ENCODE measurements at regions not wholly inside any gene's neighbourhood (a gene's known extent, or its start where the extent isn't known, plus 50 kb on each side); places are given as distances from the start of the nearest gene placed in this dataset.

GRCh38 chr14:96674121-96674520 lies 123.1 kb upstream of the VRK1 start:
- Histone ChIP-seq H3K4me1 (ENCODE audit: insufficient read depth) (no peaks in the 10 kb centered on the region), H3K36me3 (ENCODE audit: insufficient read depth) (no peaks in the 10 kb centered on the region), H3K27me3 (ENCODE audit: insufficient read depth) (no peaks in the 10 kb centered on the region), H3K9me2 (ENCODE audit: insufficient read depth) (no peaks in the 10 kb centered on the region), H3K4me2 (no peak overlapping the region), H3F3A (replicated peaks; ENCODE audit: low read depth) (no peaks in the 10 kb centered on the region), H3K4me3 (no peak overlapping the region), H3K27ac (ENCODE audit: low read depth) (no peak overlapping the region), H4K20me1 (replicated peaks; ENCODE audit: insufficient read depth) (no peaks in the 10 kb centered on the region), H2AFZ (no peak overlapping the region), H3K79me2 (replicated peaks; ENCODE audit: insufficient read depth) (no peaks in the 10 kb centered on the region)
- TF ChIP-seq EZH2phosphoT487 (IDR thresholded peaks at IDR 0.05; ENCODE audit: unreplicated experiment) (no peak), ZNF331 (CRISPR knock-in tag; IDR thresholded peaks at IDR 0.05; ENCODE audit: low read depth) (no peak), ETS1 (IDR thresholded peaks at IDR 0.05) (no peak), NANOG (IDR thresholded peaks at IDR 0.05; ENCODE audit: borderline replicate concordance) (no peak)
- TF ChIP-seq, protein P1, sequence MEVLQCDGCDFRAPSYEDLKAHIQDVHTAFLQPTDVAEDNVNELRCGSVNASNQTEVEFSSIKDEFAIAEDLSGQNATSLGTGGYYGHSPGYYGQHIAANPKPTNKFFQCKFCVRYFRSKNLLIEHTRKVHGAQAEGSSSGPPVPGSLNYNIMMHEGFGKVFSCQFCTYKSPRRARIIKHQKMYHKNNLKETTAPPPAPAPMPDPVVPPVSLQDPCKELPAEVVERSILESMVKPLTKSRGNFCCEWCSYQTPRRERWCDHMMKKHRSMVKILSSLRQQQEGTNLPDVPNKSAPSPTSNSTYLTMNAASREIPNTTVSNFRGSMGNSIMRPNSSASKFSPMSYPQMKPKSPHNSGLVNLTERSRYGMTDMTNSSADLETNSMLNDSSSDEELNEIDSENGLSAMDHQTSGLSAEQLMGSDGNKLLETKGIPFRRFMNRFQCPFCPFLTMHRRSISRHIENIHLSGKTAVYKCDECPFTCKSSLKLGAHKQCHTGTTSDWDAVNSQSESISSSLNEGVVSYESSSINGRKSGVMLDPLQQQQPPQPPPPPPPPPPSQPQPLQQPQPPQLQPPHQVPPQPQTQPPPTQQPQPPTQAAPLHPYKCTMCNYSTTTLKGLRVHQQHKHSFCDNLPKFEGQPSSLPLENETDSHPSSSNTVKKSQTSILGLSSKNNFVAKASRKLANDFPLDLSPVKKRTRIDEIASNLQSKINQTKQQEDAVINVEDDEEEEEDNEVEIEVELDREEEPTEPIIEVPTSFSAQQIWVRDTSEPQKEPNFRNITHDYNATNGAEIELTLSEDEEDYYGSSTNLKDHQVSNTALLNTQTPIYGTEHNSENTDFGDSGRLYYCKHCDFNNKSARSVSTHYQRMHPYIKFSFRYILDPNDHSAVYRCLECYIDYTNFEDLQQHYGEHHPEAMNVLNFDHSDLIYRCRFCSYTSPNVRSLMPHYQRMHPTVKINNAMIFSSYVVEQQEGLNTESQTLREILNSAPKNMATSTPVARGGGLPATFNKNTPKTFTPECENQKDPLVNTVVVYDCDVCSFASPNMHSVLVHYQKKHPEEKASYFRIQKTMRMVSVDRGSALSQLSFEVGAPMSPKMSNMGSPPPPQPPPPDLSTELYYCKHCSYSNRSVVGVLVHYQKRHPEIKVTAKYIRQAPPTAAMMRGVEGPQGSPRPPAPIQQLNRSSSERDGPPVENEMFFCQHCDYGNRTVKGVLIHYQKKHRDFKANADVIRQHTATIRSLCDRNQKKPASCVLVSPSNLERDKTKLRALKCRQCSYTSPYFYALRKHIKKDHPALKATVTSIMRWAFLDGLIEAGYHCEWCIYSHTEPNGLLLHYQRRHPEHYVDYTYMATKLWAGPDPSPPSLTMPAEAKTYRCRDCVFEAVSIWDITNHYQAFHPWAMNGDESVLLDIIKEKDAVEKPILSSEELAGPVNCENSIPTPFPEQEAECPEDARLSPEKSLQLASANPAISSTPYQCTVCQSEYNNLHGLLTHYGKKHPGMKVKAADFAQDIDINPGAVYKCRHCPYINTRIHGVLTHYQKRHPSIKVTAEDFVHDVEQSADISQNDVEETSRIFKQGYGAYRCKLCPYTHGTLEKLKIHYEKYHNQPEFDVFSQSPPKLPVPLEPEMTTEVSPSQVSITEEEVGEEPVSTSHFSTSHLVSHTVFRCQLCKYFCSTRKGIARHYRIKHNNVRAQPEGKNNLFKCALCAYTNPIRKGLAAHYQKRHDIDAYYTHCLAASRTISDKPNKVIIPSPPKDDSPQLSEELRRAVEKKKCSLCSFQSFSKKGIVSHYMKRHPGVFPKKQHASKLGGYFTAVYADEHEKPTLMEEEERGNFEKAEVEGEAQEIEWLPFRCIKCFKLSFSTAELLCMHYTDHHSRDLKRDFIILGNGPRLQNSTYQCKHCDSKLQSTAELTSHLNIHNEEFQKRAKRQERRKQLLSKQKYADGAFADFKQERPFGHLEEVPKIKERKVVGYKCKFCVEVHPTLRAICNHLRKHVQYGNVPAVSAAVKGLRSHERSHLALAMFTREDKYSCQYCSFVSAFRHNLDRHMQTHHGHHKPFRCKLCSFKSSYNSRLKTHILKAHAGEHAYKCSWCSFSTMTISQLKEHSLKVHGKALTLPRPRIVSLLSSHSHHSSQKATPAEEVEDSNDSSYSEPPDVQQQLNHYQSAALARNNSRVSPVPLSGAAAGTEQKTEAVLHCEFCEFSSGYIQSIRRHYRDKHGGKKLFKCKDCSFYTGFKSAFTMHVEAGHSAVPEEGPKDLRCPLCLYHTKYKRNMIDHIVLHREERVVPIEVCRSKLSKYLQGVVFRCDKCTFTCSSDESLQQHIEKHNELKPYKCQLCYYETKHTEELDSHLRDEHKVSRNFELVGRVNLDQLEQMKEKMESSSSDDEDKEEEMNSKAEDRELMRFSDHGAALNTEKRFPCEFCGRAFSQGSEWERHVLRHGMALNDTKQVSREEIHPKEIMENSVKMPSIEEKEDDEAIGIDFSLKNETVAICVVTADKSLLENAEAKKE (CRISPR knock-in tag; IDR thresholded peaks at IDR 0.05) = no peak
- no peak for DNase-seq (ENCODE audit: low spot score)
- H3K4me1 Mint-ChIP-seq = peaks cover 6% of the 10 kb centered on the region
- H3K27me3 Mint-ChIP-seq (ENCODE audit: insufficient read depth, low read depth, poor library complexity) = peaks cover 2% of the 10 kb centered on the region
- H3K4me3 Mint-ChIP-seq = no peak overlapping the region
- no peaks in the 10 kb centered on the region; the same call in 2 of the 3 replicates for H3K9me3 Mint-ChIP-seq
- H3K36me3 Mint-ChIP-seq (ENCODE audit: low read depth) = no peaks in the 10 kb centered on the region
- ATAC-seq = no peak
- no peak overlapping the region for H3K27ac Mint-ChIP-seq

- no peaks in the 10 kb centered on the region for H3K36me3 ChIP-seq (ENCODE audit: insufficient read depth)
- Mint-ChIP-seq H3K9me3 (no peaks in the 10 kb centered on the region; the same call in 2 of the 3 replicates), H3K27ac (no peak overlapping the region), H3K4me3 (no peak overlapping the region), H3K36me3 (ENCODE audit: low read depth) (no peaks in the 10 kb centered on the region), H3K27me3 (ENCODE audit: insufficient read depth, low read depth, poor library complexity) (peaks cover 4% of the 10 kb centered on the region), H3K4me1 (peaks cover 6% of the 10 kb centered on the region)
- no peaks in the 10 kb centered on the region for H4K20me1 ChIP-seq (replicated peaks; ENCODE audit: insufficient read depth)
- H3K27me3 ChIP-seq (ENCODE audit: insufficient read depth) = no peaks in the 10 kb centered on the region
- no peak overlapping the region for H3K4me2 ChIP-seq
- no peak overlapping the region for H3K27ac ChIP-seq (ENCODE audit: low read depth)
- 0 out of 2 replicates have a peak, but pooled peaks cover 3% of the 10 kb centered on the region for H3K9me2 ChIP-seq (ENCODE audit: insufficient read depth)
- H3K4me3 ChIP-seq = no peak overlapping the region
- DNase-seq (ENCODE audit: low spot score) (no peak), ATAC-seq (no peak)
- no peaks in the 10 kb centered on the region for H3K4me1 ChIP-seq (ENCODE audit: insufficient read depth)
- H3F3A ChIP-seq (replicated peaks; ENCODE audit: low read depth) = no peaks in the 10 kb centered on the region
- H2AFZ ChIP-seq = no peak overlapping the region
- no peaks in the 10 kb centered on the region for H3K79me2 ChIP-seq (replicated peaks; ENCODE audit: insufficient read depth)
- no peak for TF ChIP-seq NANOG (IDR thresholded peaks at IDR 0.05; ENCODE audit: borderline replicate concordance)
- TF ChIP-seq EZH2 (IDR thresholded peaks at IDR 0.05; ENCODE audit: low read depth, unreplicated experiment) = no peak
Measured at GRCh38 chr14:96676166-96676565, 121.0 kb upstream of the VRK1 start.

Measured in GM23338 (cell line).